ENCODE measurements at regions not wholly inside any gene's neighbourhood (a gene's known extent, or its start where the extent isn't known, plus 50 kb on each side); places are given as distances from the start of the nearest gene placed in this dataset.

GRCh38 chr11:119974051-119974450 lies 163.9 kb downstream of the TRIM29 start:
- TF ChIP-seq CTCF (conservative IDR thresholded peaks at IDR 0.05) (no peak), EZH2 (IDR thresholded peaks at IDR 0.05; ENCODE audit: low read depth) (no peak)
